Stimulated activated CD4-positive, alpha-beta T cell treated with anti-CD3 and anti-CD28 coated beads, Interleukin-4, amount 100 ng/mL, for 1 hour (primary cell): ENCODE measurements at regions not wholly inside any gene's neighbourhood (a gene's known extent, or its start where the extent isn't known, plus 50 kb on each side); places are given as distances from the start of the nearest gene placed in this dataset.

Experiments
- DNase-seq: peaks from one replicate; pipeline ENCODE4 v3.0.0-alpha.2; 2020

DNA sequence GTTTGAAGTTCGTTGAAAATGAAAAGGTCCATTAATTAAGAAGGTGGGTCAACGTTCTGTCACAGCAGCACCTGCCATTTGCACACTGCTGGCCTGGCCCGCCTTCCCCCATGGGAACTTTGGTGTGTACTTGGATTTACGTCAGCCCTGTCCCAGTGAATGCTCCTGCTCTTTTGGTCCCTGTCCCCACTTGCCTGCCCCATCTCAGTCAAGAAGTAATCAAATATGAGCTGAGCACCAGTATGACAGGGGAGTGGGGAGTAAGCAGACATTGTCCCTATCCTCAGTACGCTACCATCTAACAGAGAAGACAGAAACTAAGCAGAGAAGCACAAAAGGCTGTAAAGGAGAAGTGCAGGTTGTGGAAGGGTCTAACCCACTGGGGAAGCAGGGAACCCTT, 65.1 kb downstream of the SLC4A3 start:
- DNase-seq: no peak

DNA sequence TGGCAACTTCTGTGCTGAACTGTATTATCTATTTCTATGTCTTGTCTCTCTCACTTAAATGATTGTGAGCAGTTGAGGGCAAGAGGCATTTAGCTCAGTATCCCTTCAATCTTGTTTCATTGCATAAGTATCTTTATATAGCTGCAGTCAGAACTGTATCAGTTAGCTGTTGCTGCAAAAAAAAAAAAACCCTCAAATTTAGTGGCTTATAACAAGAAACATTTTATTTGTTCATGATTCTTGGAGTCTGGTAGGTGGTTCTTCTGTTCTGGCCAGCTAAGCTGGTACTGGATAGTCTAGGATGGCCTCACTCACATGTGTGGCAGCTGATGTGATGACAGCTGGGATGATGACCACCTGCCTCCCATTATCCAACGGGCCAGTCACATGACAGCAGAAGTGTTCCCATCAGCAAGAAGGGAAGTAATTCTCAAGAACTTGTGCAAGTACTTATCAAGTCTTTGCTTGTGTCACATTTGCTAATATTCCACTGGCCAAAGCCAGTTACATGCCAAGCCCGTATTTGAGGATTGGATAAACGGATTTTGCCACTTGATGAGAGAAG, 67.8 kb downstream of the SLC4A3 start:
- DNase-seq: no peak

DNA sequence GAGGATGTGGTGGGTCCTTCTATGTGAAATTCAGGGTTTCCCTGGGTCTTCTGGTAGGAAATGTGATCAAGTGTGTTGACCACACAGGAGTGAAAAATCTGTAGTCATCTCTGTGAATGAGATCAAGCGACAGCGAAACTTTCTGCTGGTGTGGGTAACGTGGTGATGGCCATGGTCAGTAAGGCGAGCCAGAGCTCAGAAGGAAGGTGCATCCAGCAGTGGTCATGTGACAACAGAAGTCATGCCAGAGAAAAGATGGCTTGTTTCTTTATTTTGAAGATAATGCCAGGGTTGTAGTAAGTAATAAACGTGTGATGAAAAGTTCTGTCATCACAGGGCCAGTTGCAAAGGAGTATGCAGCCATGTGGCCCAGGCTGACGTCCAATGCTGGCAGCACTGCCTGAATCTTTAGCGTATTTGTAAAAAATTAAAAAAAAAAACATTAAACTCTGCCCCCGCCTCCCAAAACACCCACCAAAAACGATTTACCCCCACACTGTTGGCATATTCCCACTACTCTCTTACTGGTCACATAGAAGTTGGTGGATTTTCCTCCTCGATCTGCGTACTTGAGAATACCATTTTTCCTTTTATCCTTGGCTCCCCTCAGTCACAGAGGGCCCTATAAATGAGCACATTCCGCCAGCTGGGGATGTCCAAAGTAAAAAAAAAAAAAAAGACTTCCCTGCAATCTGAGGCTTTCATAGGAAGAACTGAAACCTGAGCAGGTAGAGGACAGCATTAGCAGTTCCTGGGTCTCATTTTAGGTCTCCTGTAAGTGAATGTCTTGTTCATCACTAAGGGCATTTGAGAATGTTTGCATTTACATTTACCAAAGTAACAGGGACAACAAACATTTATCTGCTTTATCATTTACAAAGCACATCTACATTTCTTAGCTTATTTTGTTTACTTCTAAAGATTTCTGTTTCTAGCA, 70.6 kb downstream of the SLC4A3 start:
- no peak for DNase-seq

DNA sequence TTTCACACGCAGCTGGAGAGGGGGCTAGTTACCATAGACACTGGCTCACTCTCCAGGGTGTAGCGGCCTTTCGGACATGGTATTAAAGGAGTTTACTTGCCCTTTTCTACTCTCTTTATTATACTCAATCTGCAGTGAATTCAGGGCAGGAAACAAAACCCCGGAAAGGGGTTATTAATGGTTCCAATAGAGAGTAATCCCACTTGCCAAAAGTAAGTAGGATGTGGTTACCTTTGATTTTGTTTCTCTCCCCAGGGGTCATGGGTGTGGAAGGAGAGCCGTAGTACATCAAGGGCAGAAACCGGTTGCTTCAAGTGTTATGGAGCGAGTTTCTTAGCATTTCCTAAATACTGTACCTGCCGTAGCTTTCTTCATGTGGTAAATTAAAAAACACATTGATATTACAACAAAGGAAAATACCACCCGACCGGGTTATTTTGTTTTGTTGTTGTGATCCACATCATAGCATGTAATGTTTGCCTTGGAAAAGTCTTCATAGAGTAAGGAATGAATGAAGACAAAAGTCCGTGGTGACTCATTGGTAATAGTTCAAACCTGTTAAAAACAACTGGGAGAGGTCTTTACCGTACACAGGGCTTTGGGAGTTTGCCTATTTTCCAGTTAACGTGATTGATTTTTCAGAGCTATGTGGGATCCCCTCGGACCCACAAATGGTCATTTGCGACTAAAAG, 71.5 kb downstream of the SLC4A3 start:
- DNase-seq: no peak

DNA sequence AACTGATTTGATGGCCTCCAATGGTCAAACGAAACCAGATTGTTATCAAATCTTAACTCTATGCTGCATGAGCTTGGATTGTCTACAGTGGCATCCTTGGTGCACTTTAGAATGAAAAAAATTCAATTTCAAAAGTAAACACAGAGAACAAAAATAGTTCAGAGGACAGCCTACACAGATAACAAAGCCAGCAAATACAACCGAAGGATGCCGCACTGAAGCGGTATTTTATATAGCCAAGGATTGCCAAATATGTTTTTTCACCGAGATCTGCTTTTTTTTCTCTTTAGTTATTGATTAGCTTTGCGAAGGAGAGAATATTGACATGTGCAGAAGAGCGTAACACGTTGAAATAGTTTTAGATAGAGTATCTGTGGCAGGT, 72.0 kb downstream of the SLC4A3 start:
- no peak for DNase-seq

DNA sequence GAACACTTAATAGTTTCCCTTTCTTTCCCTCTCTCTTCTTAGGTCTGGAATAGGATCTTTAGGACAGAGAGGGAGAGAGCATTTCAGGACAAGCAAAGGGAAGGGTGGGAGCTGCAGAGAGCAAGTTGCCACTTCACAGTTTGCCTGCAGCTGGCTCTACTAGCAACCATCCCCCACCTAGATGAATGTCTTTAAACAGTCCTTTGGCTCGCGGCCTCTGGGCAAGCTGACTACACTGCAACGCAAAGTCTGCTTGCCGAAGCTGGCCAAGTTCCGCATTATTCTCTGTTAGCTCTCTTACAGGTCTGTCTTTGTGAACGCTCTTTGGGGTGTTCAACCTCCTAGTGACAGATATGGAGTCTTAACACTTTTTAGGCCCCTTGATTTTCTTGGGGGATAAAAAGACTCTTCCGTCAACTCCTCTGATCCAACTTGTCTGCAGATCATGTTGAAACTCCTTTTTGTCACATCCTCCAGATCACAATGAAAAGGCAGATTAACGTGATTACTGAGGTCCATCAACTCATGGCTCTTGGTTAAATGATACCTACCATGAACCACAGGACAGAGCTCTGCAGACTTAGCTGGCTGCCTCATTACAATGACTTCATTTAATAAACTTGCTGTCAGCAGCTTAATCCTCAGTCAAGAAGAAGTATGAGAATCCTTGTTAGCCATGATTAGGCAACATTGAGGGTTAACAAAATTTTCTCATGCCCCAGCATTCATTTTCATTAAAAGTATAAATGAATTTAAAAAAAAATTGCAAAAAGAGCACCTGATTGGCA, 74.6 kb downstream of the SLC4A3 start:
- no peak for DNase-seq

DNA sequence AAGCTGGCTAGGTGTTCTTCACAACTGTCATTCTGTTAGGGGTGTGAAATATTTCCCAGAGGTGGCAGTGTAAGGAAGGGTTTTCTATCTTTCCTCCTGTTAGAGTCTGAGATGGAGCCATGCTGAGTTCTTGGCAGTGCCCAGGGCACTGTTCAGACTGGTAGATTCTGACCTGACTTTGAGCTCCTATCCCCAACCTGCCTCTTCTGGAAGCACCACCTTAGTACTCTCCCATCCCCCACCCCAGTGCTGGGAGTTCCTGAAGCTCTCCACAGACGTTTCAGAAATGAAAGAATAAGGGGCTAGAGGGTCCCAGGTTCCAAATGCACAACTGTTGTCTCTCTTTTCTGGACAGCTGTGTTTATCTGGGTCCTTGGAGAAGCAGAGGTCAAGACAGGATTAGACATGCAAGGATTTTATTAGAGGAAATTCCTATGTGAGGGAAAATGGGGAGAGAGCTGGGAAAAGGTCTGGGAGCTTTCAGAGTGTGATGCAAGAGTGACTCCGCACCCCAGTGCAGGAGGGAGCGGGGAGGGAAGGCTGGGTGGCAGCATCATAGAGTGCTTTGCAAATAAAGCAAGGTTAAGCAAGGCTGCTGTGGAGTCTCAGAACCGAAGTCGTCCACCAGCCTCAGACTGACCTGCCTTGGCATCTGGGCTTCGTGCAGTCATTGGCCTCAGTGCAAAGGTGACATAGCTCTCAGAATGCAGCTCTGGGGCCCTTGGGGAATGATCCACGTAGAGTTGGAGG, 75.5 kb downstream of the SLC4A3 start:
- DNase-seq: no peak

DNA sequence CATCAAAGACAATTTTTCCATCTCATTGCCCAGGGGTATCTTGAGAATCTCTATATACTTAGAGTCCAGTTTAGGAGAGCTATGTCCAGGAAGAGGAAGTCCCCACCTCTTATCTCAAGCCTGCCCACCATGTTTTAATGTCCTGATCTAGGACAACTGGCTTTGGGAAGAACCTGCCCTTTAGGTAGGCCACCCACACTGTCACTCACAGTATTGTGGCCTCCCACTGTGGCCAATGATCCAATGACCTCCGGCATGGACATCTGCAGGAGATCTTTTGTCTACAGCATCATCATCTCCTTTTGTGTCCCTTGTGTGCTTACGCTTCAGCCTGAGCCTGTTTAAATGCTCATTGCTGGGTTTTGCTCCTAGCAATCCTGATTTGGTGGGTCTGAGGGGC, 77.4 kb downstream of the SLC4A3 start:
- no peak for DNase-seq

DNA sequence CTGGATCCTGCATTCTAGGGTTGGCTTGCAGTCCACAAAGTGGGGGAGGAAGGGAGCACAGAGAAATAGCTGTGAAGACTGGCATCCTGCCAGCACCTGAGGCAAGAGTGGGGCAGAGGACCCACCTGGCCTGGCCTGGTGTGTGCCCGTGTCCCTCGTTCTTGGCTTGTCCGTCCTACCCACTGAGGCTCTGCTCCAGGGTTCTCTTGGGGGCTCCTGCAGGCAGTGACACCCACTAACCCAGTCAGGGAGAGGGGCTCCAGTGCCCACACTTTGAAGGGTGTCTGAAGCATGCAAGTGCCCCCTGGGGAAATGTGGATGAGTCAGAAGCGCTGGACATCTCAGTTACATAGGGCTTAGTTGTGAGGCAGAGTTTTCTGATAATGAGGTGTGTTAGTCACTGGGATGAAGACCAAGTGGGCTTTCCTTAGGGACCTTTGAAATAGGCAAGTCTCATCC, 79.4 kb downstream of the SLC4A3 start:
- no peak for DNase-seq

DNA sequence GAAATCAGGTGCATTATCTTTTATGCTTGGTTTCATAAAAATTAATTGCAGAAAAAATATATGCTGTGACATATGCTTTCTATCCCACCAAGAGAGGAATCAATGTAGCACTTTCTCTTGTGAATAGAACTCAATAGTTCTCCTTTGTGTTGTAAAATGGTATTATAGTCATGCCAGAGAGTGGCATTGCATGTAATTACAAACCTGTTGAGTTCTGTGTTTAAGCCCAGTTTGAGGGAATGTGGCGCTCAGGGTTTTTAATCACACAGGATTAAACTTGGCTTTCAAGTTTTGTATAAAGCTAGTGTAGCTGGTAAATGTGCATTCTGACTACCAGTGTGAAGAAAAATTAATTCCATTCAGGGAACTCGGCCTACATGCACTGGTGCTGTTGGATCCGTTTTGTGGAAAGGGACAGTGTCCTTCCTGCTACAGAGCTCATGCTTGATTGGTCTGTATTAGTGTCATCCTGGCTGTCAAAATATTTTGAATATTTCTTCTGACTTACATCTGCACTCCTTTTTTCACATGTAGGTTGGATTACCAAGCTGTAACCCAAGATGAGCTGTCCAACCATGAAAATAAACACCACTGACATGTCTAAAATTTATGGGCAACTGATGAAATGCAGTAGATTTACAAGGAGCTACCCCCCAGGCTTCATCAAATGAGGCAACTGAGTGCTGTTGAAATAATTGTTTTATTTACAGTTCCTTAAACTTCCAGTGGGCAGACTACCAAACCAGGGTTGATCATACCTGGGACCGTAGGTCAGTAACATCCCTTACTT, 80.3 kb downstream of the SLC4A3 start:
- DNase-seq: no peak

DNA sequence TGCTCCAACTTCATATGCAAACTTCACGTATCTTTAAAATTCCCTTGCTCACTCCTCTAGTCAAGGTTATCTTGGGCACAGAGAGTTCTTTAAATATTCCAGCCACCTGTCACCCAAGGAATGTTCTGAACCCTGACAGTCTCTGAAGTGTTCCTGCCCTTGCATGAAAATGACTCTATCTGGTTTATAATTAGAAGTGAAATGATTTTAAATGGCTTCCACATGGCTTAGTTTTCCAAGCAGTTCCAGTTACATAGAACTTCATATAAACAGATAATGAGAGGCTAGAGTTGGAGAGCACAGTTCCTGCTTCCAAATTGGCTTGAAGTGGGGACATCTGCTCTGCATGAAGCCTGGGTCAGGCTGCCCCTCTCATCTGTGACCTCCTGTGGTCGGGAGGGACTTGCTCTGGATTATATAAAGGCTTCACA, 81.9 kb downstream of the SLC4A3 start:
- DNase-seq: no peak

DNA sequence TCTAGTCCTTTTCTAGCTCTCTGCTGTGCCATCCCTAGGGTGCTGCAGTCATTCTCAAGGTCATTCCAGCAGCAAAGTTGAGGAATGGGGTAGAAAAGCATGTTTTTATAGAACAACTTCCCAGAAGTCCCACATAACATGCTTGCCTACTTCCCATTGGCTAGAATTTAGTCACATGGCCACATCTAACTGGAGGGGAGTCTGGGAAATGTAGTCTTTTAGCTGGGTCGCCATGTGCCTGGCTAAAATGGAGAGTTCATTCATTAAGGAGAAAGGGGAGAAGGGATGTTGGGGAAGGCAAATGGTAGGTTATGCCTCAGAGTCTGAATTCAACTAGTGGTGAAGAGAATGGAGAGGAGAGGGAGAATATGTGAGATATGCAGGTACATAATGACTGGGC, 85.7 kb downstream of the SLC4A3 start:
- no peak for DNase-seq

DNA sequence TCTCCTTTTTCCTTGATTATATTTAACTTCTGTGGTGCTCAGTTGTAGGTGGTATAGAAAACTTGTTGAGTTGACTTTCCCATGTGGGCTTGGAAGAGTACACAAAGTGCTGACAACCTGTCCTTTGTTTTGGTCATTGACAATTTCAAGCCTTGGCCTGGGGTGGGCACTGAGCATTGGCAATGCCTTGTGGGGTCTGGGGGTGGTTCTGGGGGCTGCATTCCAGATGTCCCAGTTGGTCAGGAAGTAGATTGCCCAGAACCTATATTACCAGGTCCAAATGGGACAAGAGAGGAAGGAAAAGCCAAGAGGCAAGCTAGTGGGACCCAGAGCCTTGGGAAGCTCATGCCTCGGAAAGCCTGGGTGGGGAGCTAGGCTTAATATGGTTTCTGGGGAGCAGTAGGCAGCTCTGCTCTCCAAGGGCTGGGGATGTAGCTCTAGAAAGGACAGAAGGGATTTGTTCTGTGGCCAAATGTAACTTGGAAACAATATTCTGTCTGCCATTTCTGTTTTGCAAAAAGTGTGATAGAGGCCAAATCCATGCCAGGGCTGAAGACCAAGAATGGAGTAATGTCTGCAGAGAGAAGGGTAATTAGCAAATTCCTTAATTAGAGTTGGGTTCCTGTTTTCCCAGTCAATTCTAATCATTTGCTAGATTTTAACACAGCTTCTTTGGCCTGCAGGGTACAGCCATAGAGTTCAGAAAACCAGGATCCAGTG, 87.4 kb downstream of the SLC4A3 start:
- DNase-seq: no peak

DNA sequence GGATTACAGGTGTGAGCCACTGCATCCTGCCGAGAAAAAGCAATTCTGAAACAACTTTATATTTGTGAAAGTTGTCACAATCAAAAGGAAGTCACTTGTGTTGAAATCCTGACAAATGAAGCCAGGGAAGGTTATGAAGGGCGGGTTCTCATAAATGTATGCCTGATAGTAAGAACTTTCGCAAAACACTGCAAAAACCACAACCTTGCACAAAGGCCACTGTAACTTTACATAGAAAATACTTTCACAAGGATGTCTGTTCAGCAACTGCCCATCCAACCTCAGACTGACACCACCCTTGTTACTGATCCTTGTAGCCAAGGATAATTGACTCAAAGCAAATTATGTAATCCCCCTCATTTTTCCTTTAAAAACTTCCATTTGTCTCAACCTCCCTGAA, 90.6 kb downstream of the SLC4A3 start:
- no peak for DNase-seq

DNA sequence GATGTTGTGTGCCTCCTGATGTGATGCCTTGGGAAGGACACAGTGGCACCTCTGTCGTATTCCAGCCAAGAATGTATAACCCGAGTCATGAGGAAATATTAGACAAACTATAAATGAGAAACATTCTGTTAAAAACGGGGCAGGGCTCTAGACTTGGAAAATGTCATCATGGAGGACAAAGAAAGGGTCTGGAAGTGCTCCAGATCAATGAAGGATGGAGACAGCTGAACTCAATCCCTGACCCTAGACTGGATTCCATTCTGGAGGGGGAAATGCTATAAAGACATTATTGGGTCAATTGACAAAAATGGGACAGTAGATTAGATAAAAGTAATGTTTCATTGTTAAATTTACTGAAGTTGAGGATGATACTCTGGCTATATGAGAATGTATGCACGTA, 92.1 kb downstream of the SLC4A3 start:
- DNase-seq: no peak

DNA sequence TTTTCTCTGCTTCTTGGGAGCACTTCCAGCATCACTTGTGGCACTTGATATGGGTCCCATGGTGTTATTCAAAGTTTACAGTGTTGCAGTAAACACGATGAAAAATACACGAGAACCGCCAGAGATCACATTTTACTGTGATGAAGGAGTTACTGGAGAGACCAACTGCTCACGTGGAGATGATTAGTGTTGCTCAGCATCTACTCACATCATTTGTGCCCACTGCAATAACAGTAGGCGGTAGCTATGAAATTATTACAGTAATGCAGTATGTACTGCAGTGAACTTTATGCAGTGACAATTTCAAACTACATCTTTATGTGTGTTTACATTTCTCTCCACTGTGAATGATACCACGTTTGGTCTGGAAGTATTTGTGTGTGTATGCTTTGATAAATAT, 93.5 kb downstream of the SLC4A3 start:
- no peak for DNase-seq

DNA sequence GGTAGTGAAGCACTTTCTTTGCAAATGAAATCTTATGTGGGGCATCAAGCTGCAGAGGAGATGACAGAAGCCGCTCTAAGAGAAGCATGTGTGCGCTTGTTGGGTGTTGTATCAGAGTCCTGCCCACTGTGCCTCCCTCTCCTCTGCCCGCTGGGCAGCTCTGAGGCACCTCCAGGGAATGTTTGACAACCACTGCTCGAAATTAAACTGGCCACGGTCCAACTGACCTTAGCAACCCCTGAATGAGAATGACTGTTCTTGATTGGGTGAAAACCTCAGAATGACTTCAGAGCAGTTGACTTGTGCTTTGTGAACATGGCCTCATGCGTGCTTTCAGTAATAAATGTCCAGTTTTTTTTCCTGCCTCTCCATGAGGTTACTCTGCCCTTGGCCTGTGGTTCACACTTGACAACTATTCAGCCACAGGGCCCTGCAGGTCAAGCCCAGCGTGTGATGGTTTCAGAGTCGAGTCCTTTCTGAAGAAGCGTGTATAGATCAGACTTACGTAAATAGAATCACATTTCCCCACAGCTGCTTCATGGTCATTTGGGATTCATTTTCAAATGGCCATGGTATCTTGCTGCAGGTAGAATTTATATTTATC, 94.9 kb downstream of the SLC4A3 start:
- DNase-seq: no peak

DNA sequence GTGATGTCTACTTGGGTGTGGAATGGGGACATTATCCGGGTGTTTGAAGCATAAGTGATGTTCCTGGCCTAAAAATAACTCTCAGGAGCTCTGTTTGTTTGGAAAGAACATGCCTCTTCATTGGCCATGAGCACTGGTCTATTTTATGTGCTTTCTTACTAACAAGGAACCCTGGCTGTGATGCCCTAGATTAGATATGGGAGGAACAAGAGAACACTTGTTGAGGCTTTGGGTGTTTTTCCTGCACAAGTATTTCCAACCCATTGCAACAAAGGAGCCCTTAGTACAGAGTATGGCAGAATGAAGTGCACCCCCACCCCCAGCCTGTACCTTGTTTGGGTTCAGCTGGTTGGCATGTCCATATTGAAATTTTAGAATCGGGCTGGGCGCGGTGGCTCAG, 95.9 kb downstream of the SLC4A3 start:
- no peak for DNase-seq

DNA sequence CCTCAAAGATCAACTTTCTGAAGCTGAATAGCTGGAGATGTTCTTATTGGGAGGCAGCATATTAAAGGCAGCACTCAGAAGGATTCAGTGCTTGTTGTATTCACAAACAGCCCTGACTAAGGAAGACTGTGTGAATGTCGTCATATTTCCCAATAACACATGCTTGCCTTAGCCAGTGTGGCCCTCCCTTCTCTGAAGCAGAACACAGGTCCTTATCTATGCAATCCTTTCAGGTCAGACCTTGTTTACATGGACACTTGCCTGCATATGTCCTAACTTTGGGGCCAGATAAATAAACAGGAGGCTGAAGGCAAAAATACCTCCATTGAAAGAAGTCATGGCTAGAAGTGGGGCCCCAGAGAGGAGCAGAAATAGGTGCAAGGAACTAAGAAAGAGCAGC, 97.2 kb downstream of the SLC4A3 start:
- no peak for DNase-seq

DNA sequence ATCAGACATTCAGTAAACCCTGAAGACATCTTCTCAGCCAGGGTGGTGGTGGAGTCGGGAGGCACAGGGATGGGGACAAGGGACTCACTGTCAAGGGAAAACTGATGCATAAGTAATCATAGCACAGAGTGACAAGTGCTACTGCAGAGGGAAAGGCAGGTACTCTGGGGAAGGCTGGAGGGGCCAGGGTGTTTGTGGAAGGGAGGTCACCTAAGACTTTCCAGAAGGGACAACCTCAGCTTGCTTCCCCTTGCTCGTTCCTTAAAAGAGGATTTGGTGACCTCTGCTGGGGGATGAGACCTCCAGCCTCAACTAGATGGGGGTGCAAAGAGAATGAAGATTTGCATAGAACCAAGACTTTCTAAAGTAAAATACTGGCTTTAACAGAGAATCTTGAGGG, 99.5 kb downstream of the SLC4A3 start:
- DNase-seq: no peak
